Testis (tissue), 2 donors: ENCODE measurements at regions not wholly inside any gene's neighbourhood (a gene's known extent, or its start where the extent isn't known, plus 50 kb on each side); places are given as distances from the start of the nearest gene placed in this dataset.

Experiments
- POLR2A ChIP-seq: fragments of 450-650 bp; IDR thresholded peaks from one replicate; pipeline ENCODE4 v1.6.1; 2017; ENCODE audit warnings: antibody characterized with exemption, mild to moderate bottlenecking, moderate library complexity
- TF ChIP-seq, protein P1 (sequence below), 3 experiments: fragments of 450-650 bp in 2 of 3; fragments of 200-600 bp in 1 of 3; sonication (generic) in 1 of 3; IDR thresholded peaks; one replicate each; pipeline ENCODE4 v1.5.1; 2016 to 2019; ENCODE audit warnings: antibody characterized with exemption in 3 of 3, mild to moderate bottlenecking in 2 of 3, moderate library complexity in 1 of 3

DNA sequence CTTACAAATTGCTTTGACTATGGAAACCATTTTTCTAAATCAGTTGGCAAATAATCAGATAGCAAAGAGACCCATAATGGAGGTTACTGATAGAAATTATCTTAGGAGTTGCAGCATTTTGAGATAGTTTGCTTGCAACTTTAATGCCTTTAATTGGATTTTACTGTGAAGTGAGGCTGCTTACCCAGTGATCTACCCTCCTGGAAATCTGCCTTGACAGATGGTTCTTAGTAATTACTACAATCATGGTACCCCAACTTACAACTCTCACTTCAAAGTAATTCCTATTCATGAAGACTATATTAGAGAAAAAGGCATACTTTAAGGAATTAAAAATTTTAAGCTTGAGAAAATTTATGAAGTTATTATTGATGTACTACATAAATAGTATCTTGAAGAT is 1288.6 kb upstream of the CDH2 start:
- TF ChIP-seq, protein P1, sequence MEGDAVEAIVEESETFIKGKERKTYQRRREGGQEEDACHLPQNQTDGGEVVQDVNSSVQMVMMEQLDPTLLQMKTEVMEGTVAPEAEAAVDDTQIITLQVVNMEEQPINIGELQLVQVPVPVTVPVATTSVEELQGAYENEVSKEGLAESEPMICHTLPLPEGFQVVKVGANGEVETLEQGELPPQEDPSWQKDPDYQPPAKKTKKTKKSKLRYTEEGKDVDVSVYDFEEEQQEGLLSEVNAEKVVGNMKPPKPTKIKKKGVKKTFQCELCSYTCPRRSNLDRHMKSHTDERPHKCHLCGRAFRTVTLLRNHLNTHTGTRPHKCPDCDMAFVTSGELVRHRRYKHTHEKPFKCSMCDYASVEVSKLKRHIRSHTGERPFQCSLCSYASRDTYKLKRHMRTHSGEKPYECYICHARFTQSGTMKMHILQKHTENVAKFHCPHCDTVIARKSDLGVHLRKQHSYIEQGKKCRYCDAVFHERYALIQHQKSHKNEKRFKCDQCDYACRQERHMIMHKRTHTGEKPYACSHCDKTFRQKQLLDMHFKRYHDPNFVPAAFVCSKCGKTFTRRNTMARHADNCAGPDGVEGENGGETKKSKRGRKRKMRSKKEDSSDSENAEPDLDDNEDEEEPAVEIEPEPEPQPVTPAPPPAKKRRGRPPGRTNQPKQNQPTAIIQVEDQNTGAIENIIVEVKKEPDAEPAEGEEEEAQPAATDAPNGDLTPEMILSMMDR (IDR thresholded peaks at IDR 0.05) = no peak
- TF ChIP-seq POLR2A = no peak
